Panc1 (cell line): ENCODE measurements at regions not wholly inside any gene's neighbourhood (a gene's known extent, or its start where the extent isn't known, plus 50 kb on each side); places are given as distances from the start of the nearest gene placed in this dataset.

ENCODE experiments used
- ATAC-seq: fragments of 200-7000 bp; cut with Tn5 transposase; 2 replicates; pipeline ENCODE4 v1.9.1; 2020; ENCODE audit warnings: mild to moderate bottlenecking, moderate library complexity
- BruUV-seq: library from RNA; stranded (reverse); fragments of 400-500 nt; replicated peaks from 2 replicates; lab custom pipeline; 2021; lab: Mats Ljungman, UMichigan
- CTCF ChIA-PET: fragments of 300-600 bp; sonication (Branson Sonifier 250); formaldehyde crosslinking; loops from one replicate; lab custom pipeline; 2022; ENCODE audit warnings: antibody characterized with exemption; lab: Charles Lee
- POLR2A ChIA-PET: fragments of 300-600 bp; sonication (Branson Sonifier 250); formaldehyde crosslinking; loops from one replicate; lab custom pipeline; 2022; ENCODE audit warnings: antibody characterized with exemption; lab: Charles Lee
- DNase-seq: peaks from one replicate; pipeline ENCODE4 v3.0.0-alpha.2; 2010; ENCODE audit warnings: low read depth, low spot score
- H3K27ac ChIP-seq: 2 replicates; pipeline ENCODE4 v1.5.1; 2011; ENCODE audit warnings: mild to moderate bottlenecking, low read length, inconsistent platforms
- H3K27me3 ChIP-seq: fragments of 200-500 bp; sonication (Bioruptor generic); 2 replicates; pipeline ENCODE4 v1.6.0; 2014; ENCODE audit warnings: low read length, inconsistent platforms; ENCODE audit not compliant: control insufficient read depth, insufficient read depth
- H3K36me3 ChIP-seq: fragments of 200-500 bp; sonication (Bioruptor generic); 2 replicates; pipeline ENCODE4 v1.5.1; 2014; ENCODE audit warnings: inconsistent platforms, mild to moderate bottlenecking, low read length, moderate library complexity; ENCODE audit not compliant: control insufficient read depth, insufficient read depth
- H3K4me1 ChIP-seq: 2 replicates; pipeline ENCODE4 v1.5.1; 2011; ENCODE audit warnings: inconsistent platforms, mild to moderate bottlenecking, low read length, moderate library complexity; ENCODE audit not compliant: control insufficient read depth, insufficient read depth
- H3K4me3 ChIP-seq, 2 experiments: 2 replicates each; pipeline ENCODE4 v1.5.1; 2011 to 2012; ENCODE audit warnings: low read depth in 2 of 2, low read length in 2 of 2, mild to moderate bottlenecking in 2 of 2, inconsistent platforms in 1 of 2, moderate library complexity in 1 of 2
- H3K9me3 ChIP-seq: fragments of 200-500 bp; sonication (Bioruptor generic); 2 replicates; pipeline ENCODE4 v1.5.1; 2014; ENCODE audit warnings: low read depth, mild to moderate bottlenecking, inconsistent platforms, low read length, moderate library complexity; ENCODE audit not compliant: control insufficient read depth, insufficient read depth
- CTCF ChIP-seq: fragments of 450-650 bp; IDR thresholded peaks from 2 replicates; pipeline ENCODE4 v1.5.1; 2017; ENCODE audit warnings: mild to moderate bottlenecking
- POLR2AphosphoS5 ChIP-seq: IDR thresholded peaks from 2 replicates; pipeline ENCODE4 v1.6.1; 2012; ENCODE audit warnings: mild to moderate bottlenecking, low read depth, low read length, moderate library complexity
- REST ChIP-seq, 2 experiments: IDR thresholded peaks; 2 replicates each; pipeline ENCODE4 v1.6.1; 2011 to 2012; ENCODE audit warnings: low read depth in 2 of 2, control low read depth in 1 of 2, low read length in 1 of 2, mild to moderate bottlenecking in 1 of 2, moderate library complexity in 1 of 2; ENCODE audit not compliant: insufficient read depth in 1 of 2
- SIN3A ChIP-seq: IDR thresholded peaks from 2 replicates; pipeline ENCODE4 v1.6.1; 2012; ENCODE audit warnings: low read depth, mild to moderate bottlenecking, low read length, moderate library complexity, borderline replicate concordance; ENCODE audit not compliant: insufficient read depth
- TCF7L2 ChIP-seq: IDR thresholded peaks from 2 replicates; pipeline ENCODE4 v1.6.1; 2011; ENCODE audit warnings: mild to moderate bottlenecking, low read depth, low read length, inconsistent platforms
- in situ Hi-C: cut with HindIII; loops from 2 replicates; pipeline ENCODE4 v1.10.0; 2016; ENCODE audit warnings: low sequenced_read_pairs, low pct_unique_long_range_greater_than_20kb
- intact Hi-C: fragments of 100-400 bp; cut with micrococcal nuclease; formaldehyde crosslinking; loops from one replicate; pipeline ENCODE4 v1.10.0; 2022; ENCODE audit not compliant: unreplicated experiment

DNA sequence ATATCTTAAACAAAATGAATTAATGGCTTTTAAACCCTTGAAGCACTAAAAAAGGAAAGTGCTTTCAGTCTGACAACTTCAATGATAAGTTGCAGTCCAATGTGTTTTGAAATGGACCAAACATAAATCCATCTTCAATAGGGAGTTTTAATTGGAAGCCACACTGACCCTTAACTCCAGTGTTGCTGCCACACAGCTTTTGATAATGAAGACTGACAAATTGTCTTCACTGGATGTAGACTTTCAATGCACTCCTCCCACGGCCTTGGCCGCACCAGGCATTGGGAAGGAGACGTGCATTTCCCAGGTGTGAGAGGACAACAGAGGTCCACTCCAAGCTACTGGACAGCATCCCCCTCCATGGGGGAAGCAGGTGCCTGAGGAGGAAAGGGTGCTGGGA lies 159.0 kb upstream of the NRP1 start:
- Histone ChIP-seq H3K4me3 (no peak overlapping the region), H3K36me3 (no peaks in the 10 kb centered on the region), H3K9me3 (no peaks in the 10 kb centered on the region), H3K27me3 (no peaks in the 10 kb centered on the region), H3K4me1 (no peaks in the 10 kb centered on the region), H3K27ac (no peak overlapping the region)
- ChIA-PET POLR2A (no interaction called here), CTCF (no interaction called here)
- intact Hi-C loops: no loop called here
- in situ Hi-C loops: no loop called here
- no peak for ATAC-seq
- no TSS peak for BruUV-seq
- TF ChIP-seq POLR2AphosphoS5: no peak
- TF ChIP-seq REST (IDR thresholded peaks at IDR 0.05; ENCODE audit: insufficient read depth in 1 of 2, low read depth in 2 of 2, low read length in 1 of 2): no peak
- TF ChIP-seq CTCF: no peak
- no peak for TF ChIP-seq SIN3A
- no peak for TF ChIP-seq TCF7L2
- no peak for DNase-seq

GRCh38 chr10:33492701-33493345 lies 158.4 kb upstream of the NRP1 start:
- ChIA-PET POLR2A (no interaction called here), CTCF (no interaction called here)
- Histone ChIP-seq H3K36me3 (no peaks in the 10 kb centered on the region), H3K27ac (no peak overlapping the region), H3K9me3 (no peaks in the 10 kb centered on the region), H3K4me1 (no peaks in the 10 kb centered on the region), H3K4me3 (no peak overlapping the region), H3K27me3 (no peaks in the 10 kb centered on the region)
- TF ChIP-seq REST (IDR thresholded peaks at IDR 0.05; ENCODE audit: insufficient read depth in 1 of 2, low read depth in 2 of 2, low read length in 1 of 2): no peak
- in situ Hi-C loops: no loop called here
- no peak for ATAC-seq
- no TSS peak for BruUV-seq
- intact Hi-C loops: no loop called here
- DNase-seq: no peak
